ENCODE measurements at regions not wholly inside any gene's neighbourhood (a gene's known extent, or its start where the extent isn't known, plus 50 kb on each side); places are given as distances from the start of the nearest gene placed in this dataset.

DNA sequence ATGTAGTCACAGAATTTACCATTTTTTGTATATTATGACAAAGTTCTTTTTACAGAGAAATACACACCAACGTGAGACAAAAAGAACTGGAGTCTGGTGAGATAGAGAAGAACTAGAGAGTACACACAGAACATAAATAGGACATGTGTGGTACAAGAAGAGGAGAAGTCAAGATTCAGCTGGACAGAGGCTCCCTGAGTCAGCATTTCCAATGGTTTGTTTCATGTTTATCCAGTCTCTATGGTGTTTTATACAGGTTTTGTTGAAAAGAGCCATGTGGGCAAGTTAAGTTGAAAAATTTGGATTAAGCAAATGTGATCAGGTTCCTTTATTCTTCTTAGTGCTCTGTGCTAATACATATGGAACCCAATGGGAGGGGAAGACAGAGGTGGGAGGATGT, 105.5 kb upstream of the AKR1E2 start:
- no peak for DNase-seq (ENCODE audit: low read depth)
- TF ChIP-seq, protein P1, sequence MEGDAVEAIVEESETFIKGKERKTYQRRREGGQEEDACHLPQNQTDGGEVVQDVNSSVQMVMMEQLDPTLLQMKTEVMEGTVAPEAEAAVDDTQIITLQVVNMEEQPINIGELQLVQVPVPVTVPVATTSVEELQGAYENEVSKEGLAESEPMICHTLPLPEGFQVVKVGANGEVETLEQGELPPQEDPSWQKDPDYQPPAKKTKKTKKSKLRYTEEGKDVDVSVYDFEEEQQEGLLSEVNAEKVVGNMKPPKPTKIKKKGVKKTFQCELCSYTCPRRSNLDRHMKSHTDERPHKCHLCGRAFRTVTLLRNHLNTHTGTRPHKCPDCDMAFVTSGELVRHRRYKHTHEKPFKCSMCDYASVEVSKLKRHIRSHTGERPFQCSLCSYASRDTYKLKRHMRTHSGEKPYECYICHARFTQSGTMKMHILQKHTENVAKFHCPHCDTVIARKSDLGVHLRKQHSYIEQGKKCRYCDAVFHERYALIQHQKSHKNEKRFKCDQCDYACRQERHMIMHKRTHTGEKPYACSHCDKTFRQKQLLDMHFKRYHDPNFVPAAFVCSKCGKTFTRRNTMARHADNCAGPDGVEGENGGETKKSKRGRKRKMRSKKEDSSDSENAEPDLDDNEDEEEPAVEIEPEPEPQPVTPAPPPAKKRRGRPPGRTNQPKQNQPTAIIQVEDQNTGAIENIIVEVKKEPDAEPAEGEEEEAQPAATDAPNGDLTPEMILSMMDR (conservative IDR thresholded peaks at IDR 0.05; ENCODE audit: low read depth, low read length), result no peak
- H3K4me3 ChIP-seq (ENCODE audit: low read depth, low read length), result no peak overlapping the region

DNA sequence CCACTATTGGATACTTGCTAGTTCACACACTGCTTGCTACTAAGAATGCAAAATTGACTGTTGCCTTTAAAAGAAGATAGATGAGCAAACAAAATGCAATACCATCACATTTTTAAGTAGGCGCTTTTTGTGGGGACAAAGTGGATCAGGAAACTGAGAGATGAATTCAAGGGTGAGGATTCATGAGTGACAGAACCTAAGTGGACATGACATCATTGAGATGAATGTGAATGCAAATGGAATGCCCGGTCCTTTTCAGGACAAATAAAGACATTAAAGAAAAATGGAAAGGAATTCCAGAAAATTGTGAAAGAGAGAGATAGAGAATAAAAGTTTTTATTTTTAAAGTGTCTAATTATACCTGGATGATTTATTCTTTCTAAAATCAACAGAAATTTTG, 106.3 kb upstream of the AKR1E2 start:
- H3K4me3 ChIP-seq (ENCODE audit: low read depth, low read length), result no peak overlapping the region
- TF ChIP-seq, protein P1 (conservative IDR thresholded peaks at IDR 0.05; ENCODE audit: low read depth, low read length), result no peak
- no peak for DNase-seq (ENCODE audit: low read depth)

DNA sequence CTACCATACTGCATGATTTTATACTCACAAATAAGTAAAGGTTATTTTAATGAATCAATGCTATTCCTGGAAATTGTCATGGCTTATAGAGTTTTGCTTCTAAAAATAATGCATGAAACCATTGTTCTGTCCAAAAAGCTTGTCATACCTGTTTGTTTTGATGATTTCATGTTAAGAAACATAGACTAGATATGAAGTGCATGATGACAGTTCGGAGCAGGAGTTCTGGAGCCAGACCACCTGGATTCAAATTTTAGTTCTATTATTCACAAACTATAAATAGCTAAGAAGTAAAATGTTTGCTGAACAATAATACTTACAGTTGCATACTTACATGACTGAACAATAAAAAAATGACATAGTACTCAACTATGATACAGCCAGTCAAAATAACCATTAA, 107.0 kb upstream of the AKR1E2 start:
- TF ChIP-seq, protein P1 (conservative IDR thresholded peaks at IDR 0.05; ENCODE audit: low read depth, low read length), result no peak
- no peak overlapping the region for H3K4me3 ChIP-seq (ENCODE audit: low read depth, low read length)
- no peak for DNase-seq (ENCODE audit: low read depth)

DNA sequence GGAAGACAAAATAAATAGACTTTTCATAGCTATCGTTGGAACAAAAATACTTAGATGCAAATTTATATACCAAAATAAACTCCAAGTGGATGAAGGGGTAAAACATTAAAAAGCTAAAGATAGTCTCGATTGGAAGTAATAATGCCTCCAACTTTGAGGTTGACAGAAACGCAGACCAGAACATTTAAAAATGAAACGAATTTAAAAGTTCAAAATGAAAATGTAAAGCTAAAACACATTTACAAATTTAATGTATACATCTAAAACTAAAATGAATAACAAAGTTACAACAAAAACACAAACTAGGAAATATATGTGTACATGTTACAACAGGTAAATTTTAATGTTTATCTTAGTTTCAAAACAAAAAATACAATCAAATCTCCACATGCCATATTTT, 107.5 kb upstream of the AKR1E2 start:
- H3K4me3 ChIP-seq (ENCODE audit: low read depth, low read length), result no peak overlapping the region
- TF ChIP-seq, protein P1 (conservative IDR thresholded peaks at IDR 0.05; ENCODE audit: low read depth, low read length), result no peak
- DNase-seq (ENCODE audit: low read depth), result no peak

DNA sequence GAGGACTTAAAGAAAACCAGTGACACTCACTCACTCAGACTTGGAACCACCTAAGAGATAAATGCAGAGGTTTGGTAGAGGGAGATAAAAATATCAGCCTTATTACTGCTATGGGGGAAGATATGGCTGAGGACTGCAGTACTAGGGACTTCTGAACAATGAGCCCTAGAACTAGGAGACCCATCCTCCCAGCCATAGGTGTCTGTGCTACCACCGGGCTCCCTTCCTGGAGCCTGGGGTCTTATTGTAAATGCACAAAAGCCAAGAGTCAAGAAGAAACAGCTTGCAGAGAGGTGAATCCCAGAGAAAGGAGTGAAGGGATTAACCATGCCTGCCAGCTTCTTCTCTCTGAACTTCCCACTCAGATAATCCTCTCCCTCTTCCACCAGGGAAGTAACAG, 108.3 kb upstream of the AKR1E2 start:
- TF ChIP-seq, protein P1 (conservative IDR thresholded peaks at IDR 0.05; ENCODE audit: low read depth, low read length), result no peak
- no peak for DNase-seq (ENCODE audit: low read depth)
- H3K4me3 ChIP-seq (ENCODE audit: low read depth, low read length), result no peak overlapping the region

DNA sequence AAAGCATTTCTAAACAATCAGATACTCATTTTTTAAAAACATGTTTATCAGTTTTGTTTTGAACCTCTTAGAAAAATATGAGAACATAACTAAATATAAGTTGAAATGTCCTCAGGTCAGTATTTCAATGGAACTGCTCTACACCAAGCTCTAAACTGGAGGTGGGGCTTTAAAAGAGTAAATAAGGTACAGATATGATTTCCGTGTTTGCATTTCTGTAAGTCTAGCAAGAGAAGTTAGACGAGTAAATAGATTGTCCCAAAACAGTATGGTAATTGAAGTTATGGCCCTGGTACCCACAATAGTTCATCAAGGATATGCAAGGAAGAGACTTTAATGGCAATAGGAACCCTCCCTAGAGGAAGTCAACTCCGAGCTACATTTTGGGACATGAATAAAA, 115.1 kb upstream of the AKR1E2 start:
- DNase-seq (ENCODE audit: low read depth), result no peak
- TF ChIP-seq, protein P1 (conservative IDR thresholded peaks at IDR 0.05; ENCODE audit: low read depth, low read length), result no peak

DNA sequence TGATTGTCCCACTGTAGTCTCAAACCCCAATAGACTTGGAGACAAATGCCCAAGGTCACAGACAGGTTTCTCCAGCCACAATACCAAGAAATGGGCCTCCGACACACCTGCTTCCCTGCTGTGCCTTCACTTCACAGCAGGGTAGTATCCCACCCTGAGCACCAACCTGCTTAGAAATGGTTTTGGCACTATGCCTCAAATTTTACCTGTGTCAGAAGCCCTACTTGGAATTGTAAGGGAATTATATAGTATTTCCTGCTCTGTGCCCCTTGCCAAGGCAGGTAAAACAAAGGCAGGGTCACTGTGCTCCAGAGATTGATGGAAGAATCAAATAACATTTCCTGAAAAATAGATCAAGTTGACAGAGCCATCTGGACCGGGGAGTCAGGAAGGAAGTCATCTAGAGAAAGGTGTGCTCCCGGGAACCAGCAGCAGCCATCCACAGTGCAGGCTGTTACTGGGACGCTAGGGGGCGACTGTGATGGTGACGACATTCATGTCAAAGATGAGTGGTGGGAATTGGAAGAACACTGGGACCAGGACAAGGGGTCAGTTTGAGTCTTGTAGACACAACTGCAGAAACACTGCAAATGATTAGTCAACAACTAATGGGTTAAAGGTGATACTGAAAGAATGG, 117.8 kb upstream of the AKR1E2 start:
- TF ChIP-seq, protein P1 (conservative IDR thresholded peaks at IDR 0.05; ENCODE audit: low read depth, low read length), result peak; percentile 57
- no peak overlapping the region for H3K4me3 ChIP-seq (ENCODE audit: low read depth, low read length)
- no peak for DNase-seq (ENCODE audit: low read depth)

More for the DNA sequence above, 115.1 kb upstream of the AKR1E2 start:
- H3K4me3 ChIP-seq (ENCODE audit: low read depth, low read length), result no peak overlapping the region
